ENCODE measurements at regions not wholly inside any gene's neighbourhood (a gene's known extent, or its start where the extent isn't known, plus 50 kb on each side); places are given as distances from the start of the nearest gene placed in this dataset.

DNA sequence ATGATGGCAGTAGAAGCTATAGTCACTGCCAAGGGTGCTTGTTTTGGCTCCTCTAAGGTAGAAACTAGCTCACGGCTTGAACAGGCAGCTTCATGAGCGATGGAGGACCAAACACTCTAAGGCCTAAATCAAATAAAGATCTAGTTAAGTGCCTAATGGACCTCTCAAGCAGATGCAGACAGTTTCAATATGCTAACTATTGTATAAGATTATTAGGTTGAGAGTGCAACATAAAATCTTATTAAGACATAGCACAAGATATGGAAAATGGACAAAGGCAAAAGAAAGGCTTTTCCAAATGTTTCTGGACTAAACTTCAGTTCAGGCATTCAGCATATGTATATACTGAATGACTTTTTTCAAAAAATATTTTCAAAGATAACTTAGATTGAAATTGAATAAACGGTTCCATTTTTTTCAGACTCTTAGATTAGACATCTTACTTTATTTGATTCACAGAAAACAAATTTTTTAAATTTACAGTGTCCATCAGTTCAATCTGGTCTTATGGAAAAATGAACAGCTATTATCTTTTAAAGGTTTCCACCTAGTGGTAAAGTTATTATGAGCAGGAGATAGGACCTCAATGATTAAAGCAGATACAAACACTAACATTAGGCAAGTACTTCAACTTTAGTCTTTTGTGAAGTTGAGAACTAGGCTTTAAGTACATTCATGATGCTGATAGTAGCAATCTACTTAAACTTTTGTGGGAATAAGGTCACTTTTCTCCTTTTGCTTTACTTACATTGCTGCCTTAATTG lies 1167.7 kb downstream of the MAT2B start:
- no peak for DNase-seq (ENCODE audit: low read depth)

GRCh38 chr5:164679461-164679860 lies 1174.0 kb downstream of the MAT2B start:
- no peak for DNase-seq (ENCODE audit: low read depth)

DNA sequence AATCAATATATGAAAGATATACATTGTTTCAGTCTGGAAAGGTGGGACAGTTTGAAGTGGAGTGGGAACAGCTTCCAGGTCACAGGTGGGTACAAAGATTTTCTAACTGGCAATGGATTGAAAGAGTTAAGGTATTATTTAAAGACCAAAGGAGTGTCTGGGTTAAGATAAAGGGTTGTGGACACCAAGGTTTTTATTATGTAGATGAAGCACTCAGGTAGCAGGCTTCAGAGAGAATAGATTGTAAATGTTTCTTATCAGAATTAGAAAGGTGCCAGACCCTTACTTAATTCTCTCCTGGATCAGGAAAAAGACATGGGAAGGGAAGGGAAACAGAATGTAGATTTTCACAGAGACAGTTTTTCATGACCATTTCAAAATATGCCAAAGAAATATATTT lies 1174.8 kb downstream of the MAT2B start:
- no peak for DNase-seq (ENCODE audit: low read depth)

- no peak for DNase-seq (ENCODE audit: low read depth)
Measured at GRCh38 chr5:164680812-164681520, 1175.5 kb downstream of the MAT2B start.

DNA sequence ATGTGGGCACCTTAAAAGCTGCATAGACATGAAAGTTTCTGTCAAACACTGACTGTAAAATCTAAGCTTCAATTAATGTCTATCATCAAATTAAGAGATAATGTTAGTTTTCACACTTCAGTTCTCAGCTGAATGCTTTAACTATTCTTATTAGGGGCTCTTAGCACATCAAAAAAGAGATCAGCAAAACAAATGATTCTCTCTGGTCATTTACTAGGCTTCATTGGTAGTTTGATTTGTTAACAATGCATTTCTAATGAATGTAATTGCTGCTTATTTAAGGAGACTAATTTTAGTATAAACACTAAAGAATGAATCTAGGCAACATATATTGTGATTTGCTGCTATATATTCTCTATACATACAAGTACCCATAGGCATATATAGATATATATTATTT lies 1182.0 kb downstream of the MAT2B start:
- DNase-seq (ENCODE audit: low read depth), result no peak

DNA sequence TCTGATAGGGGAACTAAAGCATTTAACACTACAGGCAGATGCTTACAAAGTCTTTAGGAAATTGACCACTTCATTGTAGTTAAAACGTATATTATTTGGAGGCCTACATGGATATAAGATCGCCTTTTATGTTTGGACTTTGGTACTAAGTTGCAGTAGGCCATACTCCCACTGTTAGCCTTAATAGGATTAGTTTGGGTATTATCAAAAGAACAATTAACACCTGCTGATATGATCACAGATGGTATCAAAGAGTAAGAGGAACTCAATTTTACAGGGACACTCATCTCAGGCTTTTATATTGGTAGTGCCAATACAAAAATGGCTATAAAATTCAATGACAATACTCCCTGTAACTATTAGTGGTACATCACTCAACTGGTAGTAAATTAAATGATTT lies 1183.0 kb downstream of the MAT2B start:
- no peak for DNase-seq (ENCODE audit: low read depth)

DNA sequence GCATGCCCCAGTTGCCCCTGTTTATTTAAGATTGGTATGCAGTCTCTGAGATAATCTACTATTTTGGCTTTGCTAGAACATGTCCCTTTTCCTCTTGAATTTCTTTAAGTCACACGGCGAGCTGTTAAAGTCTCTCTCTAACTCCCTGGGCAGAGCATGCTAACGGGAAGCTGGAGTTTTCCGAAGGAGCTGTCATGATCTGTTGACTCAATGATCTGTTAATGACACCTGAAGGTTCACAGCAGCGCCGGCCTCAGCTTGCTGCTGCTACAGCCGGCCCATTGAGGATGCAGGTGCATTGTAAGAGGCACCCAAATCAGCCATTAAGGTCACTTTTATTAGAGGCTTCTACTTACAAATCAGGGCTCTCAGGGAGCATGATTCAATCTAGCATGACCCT lies 1203.4 kb downstream of the MAT2B start:
- no peak for DNase-seq (ENCODE audit: low read depth)

GRCh38 chr5:164713682-164714081 lies 1208.3 kb downstream of the MAT2B start:
- no peak for DNase-seq (ENCODE audit: low read depth)

- no peak for DNase-seq (ENCODE audit: low read depth)
Measured at GRCh38 chr5:164721116-164721515, 1215.7 kb downstream of the MAT2B start.

DNA sequence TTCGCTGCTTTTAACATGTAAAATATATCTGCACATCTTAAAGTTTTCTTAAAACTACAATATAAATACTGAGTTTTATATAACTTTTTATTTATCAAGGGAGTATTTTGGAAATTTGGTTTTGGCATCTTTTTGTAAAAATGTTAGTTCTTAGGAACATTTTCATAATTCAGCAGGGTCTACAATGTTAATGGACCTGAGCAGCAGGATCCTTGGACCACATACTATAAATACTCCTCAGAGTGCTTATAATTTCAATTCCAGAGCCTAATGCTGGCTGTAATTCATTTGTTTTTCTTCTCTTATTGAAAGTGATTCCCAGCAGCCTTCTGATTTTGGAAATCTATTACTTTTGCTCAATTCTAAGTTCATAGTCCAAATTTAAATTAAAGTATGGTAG lies 1216.2 kb downstream of the MAT2B start:
- no peak for DNase-seq (ENCODE audit: low read depth)

DNA sequence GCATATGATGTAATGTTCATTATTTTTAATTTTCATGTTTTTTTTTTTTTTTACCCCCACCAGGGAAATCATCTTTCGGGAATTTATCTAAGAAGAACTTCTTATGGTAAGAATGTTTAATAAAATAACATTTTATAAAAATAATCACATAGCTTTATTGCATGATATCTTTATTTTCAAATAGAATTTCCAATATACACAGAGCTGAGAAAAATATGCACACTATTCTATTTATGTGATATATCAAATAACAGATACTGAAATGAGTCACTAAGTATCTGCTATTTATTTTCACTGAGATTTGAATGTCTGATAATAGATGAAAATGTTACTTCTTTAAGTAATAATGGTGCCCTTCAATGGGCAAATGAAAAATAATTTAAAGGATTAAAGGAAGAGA lies 1217.3 kb downstream of the MAT2B start:
- DNase-seq (ENCODE audit: low read depth), result no peak

DNA sequence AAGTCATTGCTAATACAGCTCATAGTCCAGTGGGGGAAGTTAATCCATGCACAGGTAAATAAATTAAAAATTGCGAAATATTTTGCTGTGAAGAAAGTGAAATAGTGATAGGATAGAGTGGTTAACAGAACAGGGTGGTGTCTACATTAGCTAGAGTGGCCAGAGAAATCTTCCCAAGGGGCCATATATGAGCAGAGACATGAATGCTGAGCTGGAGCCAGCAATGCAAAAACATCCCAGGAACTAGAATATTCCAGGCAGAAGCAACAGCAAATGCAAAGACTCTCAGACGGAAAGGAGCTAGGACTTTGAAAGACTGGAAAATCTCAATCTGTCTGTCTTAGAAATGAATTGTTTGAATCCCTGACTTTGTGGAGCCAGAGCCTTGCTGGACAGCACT lies 1221.6 kb downstream of the MAT2B start:
- DNase-seq (ENCODE audit: low read depth), result no peak

DNA sequence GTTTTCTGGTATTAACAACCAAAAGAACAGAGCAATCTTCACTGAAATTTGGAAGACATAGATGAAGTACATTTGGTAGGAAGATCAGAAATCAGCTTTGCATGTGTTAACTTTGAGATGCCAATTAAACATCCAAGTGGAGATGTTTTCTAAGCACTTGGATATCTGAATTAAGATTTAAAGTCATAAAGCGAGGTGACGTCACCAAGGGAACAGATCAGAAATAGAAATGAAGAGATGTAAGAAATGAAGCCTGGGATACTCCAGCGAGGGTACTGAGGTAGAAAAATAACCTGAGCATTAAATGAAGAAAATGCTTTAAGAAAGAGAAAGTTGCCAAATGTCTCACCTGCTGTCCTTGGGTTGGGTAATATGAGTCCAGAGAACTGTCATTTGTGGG lies 1223.3 kb downstream of the MAT2B start:
- DNase-seq (ENCODE audit: low read depth), result no peak

- no peak for DNase-seq (ENCODE audit: low read depth)
Measured at GRCh38 chr5:164735334-164735733, 1229.9 kb downstream of the MAT2B start.

- no peak for DNase-seq (ENCODE audit: low read depth)
Measured at GRCh38 chr5:164741376-164741775, 1236.0 kb downstream of the MAT2B start.

GRCh38 chr5:164742025-164742424 lies 1236.6 kb downstream of the MAT2B start:
- DNase-seq (ENCODE audit: low read depth), result no peak

- DNase-seq (ENCODE audit: low read depth), result no peak
Measured at GRCh38 chr5:164746723-164747122, 1241.3 kb downstream of the MAT2B start.

DNA sequence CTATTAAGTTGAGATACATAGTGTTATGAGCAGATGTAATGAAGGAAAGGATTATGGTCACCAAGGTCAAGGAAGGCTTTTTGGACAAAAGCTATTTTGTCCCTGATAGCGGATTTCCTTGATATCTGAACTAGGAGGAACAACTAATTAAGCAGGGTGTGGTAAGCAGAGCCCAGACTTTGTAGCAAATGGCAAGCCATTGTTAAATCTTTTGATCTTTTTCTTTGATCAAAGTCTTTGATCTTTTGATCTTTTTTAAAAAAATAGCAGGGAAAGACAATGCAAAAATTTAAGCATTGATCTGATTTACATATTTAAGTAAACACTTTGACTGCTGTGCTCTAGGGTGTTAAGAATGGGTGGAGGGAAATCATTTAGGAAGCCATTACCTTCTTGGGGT lies 1242.0 kb downstream of the MAT2B start:
- no peak for DNase-seq (ENCODE audit: low read depth)

- DNase-seq (ENCODE audit: low read depth), result no peak
Measured at GRCh38 chr5:164748861-164749260, 1243.4 kb downstream of the MAT2B start.

- no peak for DNase-seq (ENCODE audit: low read depth)
Measured at GRCh38 chr5:164753434-164753833, 1248.0 kb downstream of the MAT2B start.

- no peak for DNase-seq (ENCODE audit: low read depth)
Measured at GRCh38 chr5:164763206-164763605, 1257.8 kb downstream of the MAT2B start.

DNA sequence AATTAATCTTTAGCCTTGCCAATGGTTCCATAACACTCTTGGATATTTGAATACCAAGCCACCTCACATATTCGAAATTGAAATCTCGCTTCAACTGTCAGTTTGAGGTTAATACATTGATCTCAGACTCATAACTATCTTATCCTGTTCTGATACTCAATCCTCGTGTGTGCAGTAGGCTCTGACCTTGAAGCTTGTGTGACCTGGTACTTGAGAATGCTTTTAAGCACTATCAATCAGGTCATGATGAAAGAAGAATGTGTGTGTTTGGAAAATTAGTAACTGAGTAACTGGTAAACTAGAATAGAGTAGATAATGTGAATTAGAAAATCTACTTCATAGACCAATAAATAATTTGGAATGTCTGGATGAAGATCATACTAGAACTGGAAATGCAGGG lies 1266.7 kb downstream of the MAT2B start:
- no peak for DNase-seq (ENCODE audit: low read depth)

DNA sequence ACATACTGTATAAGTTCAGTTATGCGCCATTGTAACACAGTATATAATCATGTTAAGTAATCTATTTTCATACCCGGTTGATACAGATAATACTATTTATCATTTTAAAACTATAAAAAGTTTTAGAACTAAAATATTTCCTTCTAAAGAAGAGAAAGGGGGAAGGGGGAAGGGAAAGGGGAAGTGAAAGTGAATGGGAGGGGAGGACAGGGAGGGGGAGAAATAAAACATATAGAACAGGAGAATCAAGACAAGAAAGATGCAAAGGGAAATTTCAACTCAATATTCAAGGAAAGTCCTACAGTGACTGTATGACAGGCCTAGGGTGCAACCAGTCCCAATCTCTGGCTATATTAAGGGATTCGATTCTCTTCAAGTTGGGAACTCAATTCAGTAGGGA lies 1278.8 kb downstream of the MAT2B start:
- no peak for DNase-seq (ENCODE audit: low read depth)

All from LHCN-M2 (cell line).